OCI-LY7 (cell line): ENCODE measurements at regions not wholly inside any gene's neighbourhood (a gene's known extent, or its start where the extent isn't known, plus 50 kb on each side); places are given as distances from the start of the nearest gene placed in this dataset.

Source experiments
- BruUV-seq: library from RNA; stranded (reverse); fragments of 400-500 nt; replicated peaks from 2 replicates; lab custom pipeline; 2021; lab: Mats Ljungman, UMichigan
- CTCF ChIA-PET: fragments of 300-600 bp; sonication (Branson Sonifier 250); formaldehyde crosslinking; loops from one replicate; lab custom pipeline; 2022; ENCODE audit warnings: antibody characterized with exemption; ENCODE audit not compliant: unreplicated experiment; lab: Charles Lee
- POLR2A ChIA-PET: fragments of 300-600 bp; sonication (Branson Sonifier 250); formaldehyde crosslinking; loops from one replicate; lab custom pipeline; 2022; ENCODE audit warnings: antibody characterized with exemption; lab: Charles Lee
- DNase-seq: peaks from one replicate; pipeline ENCODE4 v3.0.0-alpha.2; 2015; ENCODE audit warnings: low spot score
- H2AFZ ChIP-seq: fragments of 200-600 bp; sonication (generic), shearing (Covaris generic); 2 replicates; pipeline ENCODE4 v1.6.1; 2014; ENCODE audit warnings: mild to moderate bottlenecking, antibody characterized with exemption, low read length, moderate library complexity
- H3K27ac ChIP-seq: fragments of 200-600 bp; sonication (generic); 2 replicates; pipeline ENCODE4 v1.5.1; 2014; ENCODE audit warnings: mixed run types, low read depth, mild to moderate bottlenecking, moderate library complexity, low read length, inconsistent platforms; ENCODE audit not compliant: poor library complexity, severe bottlenecking
- H3K36me3 ChIP-seq: fragments of 200-600 bp; sonication (generic); 2 replicates; pipeline ENCODE4 v1.6.1; 2014; ENCODE audit warnings: mild to moderate bottlenecking, antibody characterized with exemption, low read length, moderate library complexity, mixed read lengths; ENCODE audit not compliant: insufficient read depth
- H3K4me1 ChIP-seq: fragments of 200-600 bp; sonication (generic); 2 replicates; pipeline ENCODE4 v1.5.1; 2014; ENCODE audit warnings: mild to moderate bottlenecking, low read length; ENCODE audit not compliant: insufficient read depth, poor library complexity, severe bottlenecking
- H3K4me2 ChIP-seq: fragments of 200-600 bp; sonication (generic); 2 replicates; pipeline ENCODE4 v1.6.1; 2014; ENCODE audit warnings: mild to moderate bottlenecking, low read length
- H3K4me3 ChIP-seq: fragments of 200-600 bp; sonication (generic); 2 replicates; pipeline ENCODE4 v1.5.1; 2014; ENCODE audit warnings: mild to moderate bottlenecking, low read depth, low read length; ENCODE audit not compliant: poor library complexity, severe bottlenecking
- H3K79me2 ChIP-seq: fragments of 200-600 bp; sonication (generic); 2 replicates; pipeline ENCODE4 v1.6.1; 2016; ENCODE audit warnings: low read depth, mild to moderate bottlenecking, low read length, moderate library complexity, mixed read lengths; ENCODE audit not compliant: insufficient read depth
- H3K9me2 ChIP-seq: fragments of 200-600 bp; sonication (generic); 2 replicates; pipeline ENCODE4 v1.6.1; 2016; ENCODE audit warnings: mild to moderate bottlenecking, low read length, mixed read lengths; ENCODE audit not compliant: insufficient read depth
- H3K9me3 ChIP-seq: fragments of 200-600 bp; sonication (generic); 2 replicates; pipeline ENCODE4 v1.6.1; 2014; ENCODE audit warnings: mild to moderate bottlenecking, mixed run types, low read length, mixed read lengths
- H4K20me1 ChIP-seq: fragments of 200-600 bp; sonication (generic); 2 replicates; pipeline ENCODE4 v1.6.1; 2014; ENCODE audit warnings: mild to moderate bottlenecking, antibody characterized with exemption, low read length, moderate library complexity, mixed read lengths; ENCODE audit not compliant: insufficient read depth
- EZH2phosphoT487 ChIP-seq: fragments of 200-600 bp; sonication (generic); IDR thresholded peaks from 2 replicates; pipeline ENCODE4 v1.6.1; 2018; ENCODE audit warnings: low read depth, borderline replicate concordance, mild to moderate bottlenecking, mixed run types, antibody characterized with exemption, low read length, moderate library complexity, mixed read lengths
- intact Hi-C: fragments of 100-400 bp; cut with micrococcal nuclease; formaldehyde crosslinking; loops from one replicate; pipeline ENCODE4 v1.10.0; 2022; ENCODE audit not compliant: unreplicated experiment
- TF ChIP-seq, protein P1 (sequence below): fragments of 200-600 bp; sonication (generic); conservative IDR thresholded peaks from 2 replicates; pipeline ENCODE4 v1.5.1; 2014; ENCODE audit warnings: mild to moderate bottlenecking, antibody characterized with exemption, low read length, moderate library complexity, mixed read lengths

DNA sequence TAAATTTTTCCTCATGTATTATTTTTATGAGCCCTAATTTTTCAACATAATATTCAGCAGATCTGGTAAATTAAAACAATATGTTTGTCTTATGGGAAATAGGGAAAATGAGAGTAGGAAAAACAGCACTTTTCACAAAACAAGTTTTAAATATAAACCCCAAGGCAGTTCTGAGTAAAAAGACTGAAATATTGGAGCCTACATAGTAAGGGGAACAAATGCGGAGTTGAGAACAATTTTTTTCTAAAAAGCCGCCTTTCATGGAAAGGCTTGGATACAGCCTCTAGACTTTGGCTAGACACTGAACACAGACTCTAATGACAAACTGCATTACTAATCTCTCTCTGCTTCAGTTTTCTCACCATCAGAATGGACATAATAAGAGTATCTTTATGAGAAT, 174.1 kb downstream of the NOL4 start:
- Histone ChIP-seq H3K4me1 (no peaks in the 10 kb centered on the region), H2AFZ (no peak overlapping the region), H3K4me2 (no peak overlapping the region), H3K36me3 (no peaks in the 10 kb centered on the region; the same call in 1 of the 2 replicates), H3K27ac (no peak overlapping the region), H3K4me3 (no peak overlapping the region), H3K9me3 (no peaks in the 10 kb centered on the region), H3K79me2 (no peaks in the 10 kb centered on the region), H4K20me1 (no peaks in the 10 kb centered on the region), H3K9me2 (no peaks in the 10 kb centered on the region)
- no peak for DNase-seq
- TF ChIP-seq, protein P1, sequence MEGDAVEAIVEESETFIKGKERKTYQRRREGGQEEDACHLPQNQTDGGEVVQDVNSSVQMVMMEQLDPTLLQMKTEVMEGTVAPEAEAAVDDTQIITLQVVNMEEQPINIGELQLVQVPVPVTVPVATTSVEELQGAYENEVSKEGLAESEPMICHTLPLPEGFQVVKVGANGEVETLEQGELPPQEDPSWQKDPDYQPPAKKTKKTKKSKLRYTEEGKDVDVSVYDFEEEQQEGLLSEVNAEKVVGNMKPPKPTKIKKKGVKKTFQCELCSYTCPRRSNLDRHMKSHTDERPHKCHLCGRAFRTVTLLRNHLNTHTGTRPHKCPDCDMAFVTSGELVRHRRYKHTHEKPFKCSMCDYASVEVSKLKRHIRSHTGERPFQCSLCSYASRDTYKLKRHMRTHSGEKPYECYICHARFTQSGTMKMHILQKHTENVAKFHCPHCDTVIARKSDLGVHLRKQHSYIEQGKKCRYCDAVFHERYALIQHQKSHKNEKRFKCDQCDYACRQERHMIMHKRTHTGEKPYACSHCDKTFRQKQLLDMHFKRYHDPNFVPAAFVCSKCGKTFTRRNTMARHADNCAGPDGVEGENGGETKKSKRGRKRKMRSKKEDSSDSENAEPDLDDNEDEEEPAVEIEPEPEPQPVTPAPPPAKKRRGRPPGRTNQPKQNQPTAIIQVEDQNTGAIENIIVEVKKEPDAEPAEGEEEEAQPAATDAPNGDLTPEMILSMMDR: no peak
- no peak for TF ChIP-seq EZH2phosphoT487
- intact Hi-C loops: no loop called here
- CTCF ChIA-PET: no interaction called here
- POLR2A ChIA-PET: no interaction called here
- no TSS peak for BruUV-seq

DNA sequence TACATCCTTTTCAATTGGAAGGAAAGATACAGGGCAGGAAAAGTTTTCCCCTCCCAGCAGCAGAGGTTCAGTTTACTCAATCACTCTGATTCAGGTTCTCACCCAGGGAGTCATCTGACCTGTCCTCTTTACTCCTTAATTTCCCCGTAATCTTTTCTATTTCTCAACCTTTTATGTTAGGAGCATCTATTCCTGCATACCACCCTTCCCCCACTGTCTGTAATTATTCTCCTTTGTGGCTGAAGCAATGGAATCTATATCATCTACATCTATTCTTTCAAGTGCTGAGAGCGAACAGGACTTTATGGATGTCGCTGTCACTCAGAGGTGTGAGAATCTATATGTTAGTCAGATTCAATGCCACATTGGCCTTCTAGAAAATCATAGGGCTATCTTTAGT, 175.2 kb downstream of the NOL4 start:
- CTCF ChIA-PET: no interaction called here
- H3K79me2 ChIP-seq: no peaks in the 10 kb centered on the region
- no peaks in the 10 kb centered on the region for H4K20me1 ChIP-seq
- no peaks in the 10 kb centered on the region for H3K36me3 ChIP-seq
- no peaks in the 10 kb centered on the region for H3K9me3 ChIP-seq
- no peak overlapping the region for H2AFZ ChIP-seq
- no peak overlapping the region for H3K4me3 ChIP-seq
- DNase-seq: no peak
- POLR2A ChIA-PET: interaction anchor here (0.7 kb wide), 1 partner anchor 10 kb away, joined by 3 read pairs; no protein-coding TSS in a partner anchor
- H3K9me2 ChIP-seq: no peaks in the 10 kb centered on the region
- no peak overlapping the region for H3K4me2 ChIP-seq
- no TSS peak for BruUV-seq
- H3K27ac ChIP-seq: no peak overlapping the region
- no peaks in the 10 kb centered on the region for H3K4me1 ChIP-seq
- intact Hi-C loops: no loop called here
- no peak for TF ChIP-seq EZH2phosphoT487
- TF ChIP-seq, protein P1: no peak

DNA sequence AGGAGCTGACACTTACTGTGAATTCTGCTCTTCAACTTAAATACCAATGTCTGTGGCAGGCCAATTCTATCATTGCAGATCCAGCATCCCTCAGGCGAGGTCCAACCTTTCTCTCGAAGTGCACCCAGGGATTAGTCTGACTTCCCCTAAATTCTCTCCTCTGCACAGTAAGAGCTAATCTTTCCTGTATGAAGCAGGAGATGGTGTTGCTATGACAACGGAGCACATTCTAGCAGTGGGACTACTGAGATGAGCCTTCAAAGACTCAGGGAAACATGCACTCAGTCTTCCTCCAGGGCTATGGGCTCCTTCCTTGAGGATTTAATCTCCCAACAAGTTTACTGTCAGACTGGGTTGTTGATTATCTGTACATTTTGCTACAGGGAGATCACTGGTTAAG, 176.3 kb downstream of the NOL4 start:
- Histone ChIP-seq H3K79me2 (no peaks in the 10 kb centered on the region), H4K20me1 (no peaks in the 10 kb centered on the region), H3K36me3 (no peaks in the 10 kb centered on the region), H2AFZ (no peak overlapping the region), H3K4me3 (no peak overlapping the region), H3K4me1 (no peaks in the 10 kb centered on the region), H3K4me2 (no peak overlapping the region), H3K27ac (no peak overlapping the region), H3K9me2 (no peaks in the 10 kb centered on the region), H3K9me3 (no peaks in the 10 kb centered on the region)
- intact Hi-C loops: no loop called here
- no TSS peak for BruUV-seq
- no peak for DNase-seq
- ChIA-PET POLR2A (no interaction called here), CTCF (no interaction called here)
- no peak for TF ChIP-seq EZH2phosphoT487
- TF ChIP-seq, protein P1: no peak
